ENCODE measurements at regions not wholly inside any gene's neighbourhood (a gene's known extent, or its start where the extent isn't known, plus 50 kb on each side); places are given as distances from the start of the nearest gene placed in this dataset.

DNA sequence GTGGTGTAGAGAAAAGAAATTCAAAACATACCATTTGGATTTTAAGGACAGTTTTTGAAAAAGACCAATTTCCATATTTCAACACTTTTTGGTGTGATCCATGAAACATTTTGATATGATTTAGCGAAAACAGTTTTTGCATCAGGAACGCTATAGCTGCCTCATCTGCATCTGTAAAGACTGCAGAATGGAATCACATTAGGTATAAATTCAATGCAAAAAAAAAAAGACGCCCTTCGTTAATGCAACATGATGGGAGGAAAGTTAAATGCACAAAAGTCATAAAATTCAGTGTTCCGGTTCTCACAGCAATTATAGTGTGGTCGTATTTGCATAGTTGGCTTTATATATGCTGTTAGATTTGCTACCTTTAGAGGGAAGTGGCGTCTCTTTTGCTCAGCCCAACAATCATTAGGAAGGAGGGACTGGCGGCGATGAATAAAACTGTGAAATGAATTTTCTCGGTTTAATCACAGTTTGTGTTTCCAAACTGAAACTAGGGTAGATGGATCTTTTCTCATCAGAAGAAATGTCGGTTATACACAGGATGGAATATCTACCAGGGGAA lies 215.7 kb downstream of the TEX29 start:
- no peak for DNase-seq (ENCODE audit: low spot score)

DNA sequence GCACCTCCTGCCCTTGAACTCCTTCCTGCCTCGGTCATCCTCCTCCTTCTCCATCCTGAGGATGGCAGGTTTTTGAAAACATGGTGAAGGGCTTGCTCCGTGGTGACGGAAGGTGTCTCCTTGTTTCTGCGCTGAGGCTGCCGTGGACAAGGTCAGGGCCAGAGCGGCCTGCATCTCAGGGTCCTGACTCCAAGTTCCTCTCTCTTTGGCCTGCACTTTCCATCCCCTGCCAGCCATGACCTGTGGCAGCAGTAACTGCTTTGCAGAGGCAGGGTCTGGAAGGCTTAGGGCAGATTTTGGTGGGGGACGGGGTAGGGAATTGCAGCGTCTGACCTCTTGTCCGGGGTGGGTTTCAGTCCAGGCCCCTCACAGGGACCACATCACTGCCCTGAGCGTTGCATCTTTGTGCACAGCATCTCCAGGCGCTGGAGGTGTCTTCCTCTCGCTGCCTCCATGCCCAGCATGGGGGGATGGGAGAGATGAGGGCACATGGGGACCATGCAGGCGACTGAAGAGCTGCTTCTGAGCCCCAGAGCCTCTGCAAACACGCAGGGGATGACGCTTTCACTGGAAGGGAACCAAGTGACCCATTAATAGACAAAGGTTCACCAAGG lies 216.8 kb downstream of the TEX29 start:
- DNase-seq (ENCODE audit: low spot score) = no peak
- TF ChIP-seq CTCF (IDR thresholded peaks at IDR 0.05; ENCODE audit: extremely low read depth, missing control alignments) = no peak

More for the DNA sequence above, 215.7 kb downstream of the TEX29 start:
- TF ChIP-seq CTCF (IDR thresholded peaks at IDR 0.05; ENCODE audit: extremely low read depth, missing control alignments) = no peak

DNA sequence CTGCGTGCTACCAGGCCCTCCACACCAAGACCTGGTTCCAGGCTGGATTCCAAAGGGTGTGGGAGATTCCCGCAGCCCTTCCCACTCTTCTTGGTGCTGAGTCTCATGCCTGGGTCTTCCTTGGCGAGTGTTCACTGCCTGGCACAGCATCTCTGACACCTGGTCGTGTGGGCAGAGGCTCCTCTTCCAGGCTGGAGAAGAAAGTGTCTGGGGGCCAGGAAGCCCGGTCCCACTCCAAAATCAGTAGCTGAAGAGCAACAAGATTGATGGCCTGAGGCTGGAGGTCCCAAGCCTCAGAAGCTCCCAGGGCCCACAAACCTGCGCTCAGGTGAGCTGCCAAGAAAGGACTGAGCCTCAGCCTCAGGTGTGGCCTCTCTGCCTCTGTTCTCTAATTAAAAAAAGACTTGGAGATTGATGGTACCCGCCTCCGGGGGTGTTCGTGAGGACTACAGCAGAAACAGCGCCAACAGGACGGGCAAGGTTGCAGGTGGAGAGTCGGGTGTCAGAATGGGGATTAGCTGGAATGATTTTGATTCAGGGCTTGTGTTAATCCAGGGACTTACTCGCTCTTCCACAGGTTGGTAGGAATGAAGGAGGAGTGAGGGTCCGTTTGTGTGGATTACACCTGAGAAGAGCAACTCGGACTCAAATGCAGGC lies 217.5 kb downstream of the TEX29 start:
- no peak for DNase-seq (ENCODE audit: low spot score)
- no peak for TF ChIP-seq CTCF (IDR thresholded peaks at IDR 0.05; ENCODE audit: extremely low read depth, missing control alignments)

GRCh38 chr13:111539252-111539651 lies 218.8 kb downstream of the TEX29 start:
- no peak for TF ChIP-seq CTCF (IDR thresholded peaks at IDR 0.05; ENCODE audit: extremely low read depth, missing control alignments)

GRCh38 chr13:111539791-111540446 lies 219.5 kb downstream of the TEX29 start:
- DNase-seq (ENCODE audit: low spot score) = no peak
- no peak for TF ChIP-seq CTCF (IDR thresholded peaks at IDR 0.05; ENCODE audit: extremely low read depth, missing control alignments)

More at GRCh38 chr13:111539252-111539651, 218.8 kb downstream of the TEX29 start:
- DNase-seq (ENCODE audit: low spot score) = no peak

GRCh38 chr13:111540486-111540885 lies 220.0 kb downstream of the TEX29 start:
- no peak for TF ChIP-seq CTCF (IDR thresholded peaks at IDR 0.05; ENCODE audit: extremely low read depth, missing control alignments)
- DNase-seq (ENCODE audit: low spot score) = no peak

DNA sequence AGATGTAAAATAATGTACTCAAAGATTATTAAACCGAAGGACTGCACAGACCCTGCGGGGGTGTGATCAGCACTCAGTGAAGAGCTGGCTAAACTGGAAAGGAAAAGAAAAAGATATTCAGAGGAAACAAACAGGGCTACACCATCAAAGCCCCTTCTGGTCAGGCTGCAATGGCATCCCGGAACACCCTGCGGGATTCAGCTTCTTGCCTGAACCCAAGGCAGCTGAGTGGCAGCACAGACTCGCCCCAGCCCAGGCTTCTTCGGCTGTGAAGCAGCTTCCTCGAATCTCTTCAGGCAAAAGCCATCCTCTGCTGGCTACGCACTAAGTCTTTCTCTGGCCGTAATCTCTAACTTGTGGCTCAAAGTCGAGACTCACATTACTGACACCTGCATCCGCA lies 220.9 kb downstream of the TEX29 start:
- DNase-seq (ENCODE audit: low spot score) = no peak
- no peak for TF ChIP-seq CTCF (IDR thresholded peaks at IDR 0.05; ENCODE audit: extremely low read depth, missing control alignments)
